HL-60 (cell line): ENCODE measurements at regions not wholly inside any gene's neighbourhood (a gene's known extent, or its start where the extent isn't known, plus 50 kb on each side); places are given as distances from the start of the nearest gene placed in this dataset.

Experiments
- DNase-seq, 2 experiments: peaks; one replicate each; pipeline ENCODE4 v3.0.0-alpha.2; 2010 to 2020; ENCODE audit warnings: low read depth in 1 of 2, low spot score in 1 of 2
- H3K27ac ChIP-seq: fragments of 250-450 bp; sonication (Bioruptor Pico); replicated peaks from 2 replicates; pipeline ENCODE4 v1.5.1; 2020; ENCODE audit warnings: mild to moderate bottlenecking, moderate library complexity
- H3K27me3 ChIP-seq: fragments of 250-450 bp; sonication (Bioruptor Pico); 2 replicates; pipeline ENCODE4 v1.5.1; 2021; ENCODE audit warnings: mild to moderate bottlenecking, moderate library complexity; ENCODE audit not compliant: insufficient read depth, poor library complexity, severe bottlenecking
- H3K4me3 ChIP-seq: replicated peaks from 2 replicates; pipeline ENCODE4 v1.5.1; 2011; ENCODE audit warnings: mild to moderate bottlenecking, control low read depth, low read length; ENCODE audit not compliant: insufficient read depth
- CTCF ChIP-seq: IDR thresholded peaks from one replicate; pipeline ENCODE4 v1.5.1; 2011; ENCODE audit warnings: low read length, control low read depth, inconsistent platforms; ENCODE audit not compliant: insufficient read depth
- GABPA ChIP-seq: IDR thresholded peaks from 2 replicates; pipeline ENCODE4 v1.6.1; 2012; ENCODE audit warnings: low read depth
- POLR2AphosphoS5 ChIP-seq: IDR thresholded peaks from 2 replicates; pipeline ENCODE4 v1.6.1; 2012; ENCODE audit warnings: low read depth
- REST ChIP-seq: IDR thresholded peaks from 2 replicates; pipeline ENCODE4 v1.6.1; 2012; ENCODE audit warnings: low read depth; ENCODE audit not compliant: insufficient replicate concordance
- SPI1 ChIP-seq: IDR thresholded peaks from 2 replicates; pipeline ENCODE4 v1.6.1; 2012; ENCODE audit warnings: low read depth, mild to moderate bottlenecking, borderline replicate concordance

- no peak for TF ChIP-seq POLR2AphosphoS5
- no peak for TF ChIP-seq GABPA
- no peak for TF ChIP-seq CTCF
- no peak for TF ChIP-seq REST
- TF ChIP-seq SPI1, result no peak
- no peak for DNase-seq
- Histone ChIP-seq H3K27me3 (no peaks in the 10 kb centered on the region), H3K27ac (no peak overlapping the region), H3K4me3 (no peak overlapping the region)
Observed at GRCh38 chr12:90631591-90632212, 323.3 kb downstream of the CCER1 start.

- no peak for DNase-seq
- Histone ChIP-seq H3K27me3 (no peaks in the 10 kb centered on the region), H3K27ac (no peak overlapping the region), H3K4me3 (no peak overlapping the region)
- TF ChIP-seq POLR2AphosphoS5 (no peak), CTCF (no peak), GABPA (no peak), SPI1 (no peak), REST (no peak)
Observed at GRCh38 chr12:90630006-90630405, 325.0 kb downstream of the CCER1 start.

GRCh38 chr12:90628213-90628612 lies 326.8 kb downstream of the CCER1 start:
- peak; percentile 32; the same call in 1 of the 2 replicates for TF ChIP-seq SPI1
- no peak for TF ChIP-seq GABPA
- TF ChIP-seq POLR2AphosphoS5, result no peak
- TF ChIP-seq REST, result no peak
- no peak for TF ChIP-seq CTCF
- no peak for DNase-seq
- Histone ChIP-seq H3K4me3 (no peak overlapping the region), H3K27ac (no peak overlapping the region), H3K27me3 (no peaks in the 10 kb centered on the region)
